IMR-90 (cell line): ENCODE measurements at regions not wholly inside any gene's neighbourhood (a gene's known extent, or its start where the extent isn't known, plus 50 kb on each side); places are given as distances from the start of the nearest gene placed in this dataset.

ENCODE experiments used
- ATAC-seq: fragments of 200-7000 bp; cut with Tn5 transposase; 2 replicates; pipeline ENCODE4 v1.9.1; 2020; ENCODE audit warnings: low read depth, mild to moderate bottlenecking, moderate library complexity
- BruUV-seq: library from RNA; stranded (reverse); fragments of 400-500 nt; replicated peaks from 2 replicates; lab custom pipeline; 2021; lab: Mats Ljungman, UMichigan
- CTCF ChIA-PET: fragments of 300-600 bp; formaldehyde crosslinking; extraction: SDS; loops from one replicate; lab custom pipeline; 2021; ENCODE audit warnings: antibody characterized with exemption; lab: Yijun Ruan, JAX
- POLR2A ChIA-PET: fragments of 300-600 bp; sonication (Branson Sonifier 250); formaldehyde crosslinking; loops from one replicate; lab custom pipeline; 2022; ENCODE audit warnings: antibody characterized with exemption; ENCODE audit not compliant: unreplicated experiment; lab: Charles Lee
- DNase-seq: peaks from one replicate; pipeline ENCODE4 v3.0.0; 2013
- H2AFZ ChIP-seq: replicated peaks from 2 replicates; pipeline ENCODE3; 2013; ENCODE audit warnings: low read length, mild to moderate bottlenecking; ENCODE audit not compliant: poor library complexity
- H2AK5ac ChIP-seq: 2 replicates; pipeline ENCODE4 v1.6.1; 2013; ENCODE audit warnings: low read depth, low read length, inconsistent platforms
- H2AK9ac ChIP-seq: replicated peaks from 2 replicates; pipeline ENCODE3; 2013; ENCODE audit warnings: mild to moderate bottlenecking, low read depth, low read length, moderate library complexity; ENCODE audit not compliant: poor library complexity
- H2BK120ac ChIP-seq: 2 replicates; pipeline ENCODE4 v1.6.1; 2013; ENCODE audit warnings: low read depth, low read length, inconsistent platforms
- H2BK15ac ChIP-seq: 3 replicates; pipeline ENCODE4 v1.6.1; 2013; ENCODE audit warnings: low read depth, low read length, inconsistent platforms
- H2BK20ac ChIP-seq: 2 replicates; pipeline ENCODE4 v1.6.1; 2013; ENCODE audit warnings: low read depth, mild to moderate bottlenecking, inconsistent platforms, low read length, moderate library complexity
- H2BK5ac ChIP-seq: 2 replicates; pipeline ENCODE4 v1.6.1; 2013; ENCODE audit warnings: mild to moderate bottlenecking, low read depth, low read length, inconsistent platforms; ENCODE audit not compliant: poor library complexity, severe bottlenecking
- H3K14ac ChIP-seq: replicated peaks from 2 replicates; pipeline ENCODE4 v1.6.1; 2013; ENCODE audit warnings: low read depth, low read length, inconsistent platforms
- H3K18ac ChIP-seq: 2 replicates; pipeline ENCODE4 v1.6.1; 2013; ENCODE audit warnings: low read depth, low read length, control low read depth
- H3K23ac ChIP-seq: 2 replicates; pipeline ENCODE4 v1.6.1; 2013; ENCODE audit warnings: low read depth, low read length, inconsistent platforms
- H3K27ac ChIP-seq: 2 replicates; pipeline ENCODE4 v1.5.1; 2013; ENCODE audit warnings: mild to moderate bottlenecking, control low read depth, low read length; ENCODE audit not compliant: insufficient read depth
- H3K27me3 ChIP-seq: 2 replicates; pipeline ENCODE4 v1.6.1; 2013; ENCODE audit warnings: low read length; ENCODE audit not compliant: control insufficient read depth, insufficient read depth
- H3K36me3 ChIP-seq: 2 replicates; pipeline ENCODE4 v1.6.1; 2013; ENCODE audit warnings: low read length, mixed read lengths; ENCODE audit not compliant: control insufficient read depth, insufficient read depth
- H3K4ac ChIP-seq: 2 replicates; pipeline ENCODE4 v1.6.1; 2013; ENCODE audit warnings: low read depth, low read length, inconsistent platforms
- H3K4me1 ChIP-seq: 2 replicates; pipeline ENCODE4 v1.6.1; 2013; ENCODE audit warnings: low read length, mixed read lengths; ENCODE audit not compliant: control insufficient read depth, insufficient read depth
- H3K4me2 ChIP-seq: 2 replicates; pipeline ENCODE4 v1.6.1; 2013; ENCODE audit warnings: low read depth, mild to moderate bottlenecking, control low read depth, low read length, moderate library complexity
- H3K4me3 ChIP-seq: 2 replicates; pipeline ENCODE4 v1.5.1; 2013; ENCODE audit warnings: low read depth, mild to moderate bottlenecking, control low read depth, low read length, moderate library complexity; ENCODE audit not compliant: insufficient read depth
- H3K56ac ChIP-seq: 2 replicates; pipeline ENCODE4 v1.6.1; 2013; ENCODE audit warnings: low read length, inconsistent platforms; ENCODE audit not compliant: insufficient read depth; ENCODE audit errors: extremely low read depth
- H3K79me1 ChIP-seq, 2 experiments: 2 replicates each; pipeline ENCODE4 v1.6.1; 2013; ENCODE audit warnings: low read length in 2 of 2, inconsistent platforms in 1 of 2, low read depth in 1 of 2
- H3K9ac ChIP-seq: 2 replicates; pipeline ENCODE4 v1.6.1; 2013; ENCODE audit warnings: low read depth, low read length, control low read depth
- H3K9me1 ChIP-seq: 2 replicates; pipeline ENCODE4 v1.6.1; 2013; ENCODE audit warnings: low read length, inconsistent platforms; ENCODE audit not compliant: insufficient read depth
- H3K9me3 ChIP-seq: 2 replicates; pipeline ENCODE4 v1.6.1; 2013; ENCODE audit warnings: low read length; ENCODE audit not compliant: control insufficient read depth, insufficient read depth
- H4K20me1 ChIP-seq: 2 replicates; pipeline ENCODE4 v1.6.1; 2013; ENCODE audit warnings: low read length, inconsistent platforms; ENCODE audit not compliant: insufficient read depth
- H4K5ac ChIP-seq: 2 replicates; pipeline ENCODE4 v1.6.1; 2013; ENCODE audit warnings: mild to moderate bottlenecking, low read depth, low read length, control low read depth
- H4K8ac ChIP-seq, 2 experiments: 2 replicates each; pipeline ENCODE4 v1.6.1; 2013; ENCODE audit warnings: low read depth in 2 of 2, low read length in 2 of 2, control low read depth in 1 of 2, inconsistent platforms in 1 of 2
- H4K91ac ChIP-seq: 2 replicates; pipeline ENCODE4 v1.6.1; 2013; ENCODE audit warnings: low read depth, low read length, inconsistent platforms; ENCODE audit not compliant: insufficient read depth
- BHLHE40 ChIP-seq: fragments of 150-350 bp; IDR thresholded peaks from 2 replicates; pipeline ENCODE4 v1.6.1; 2016; ENCODE audit warnings: mild to moderate bottlenecking, low read depth, low read length
- CEBPB ChIP-seq: IDR thresholded peaks from 2 replicates; pipeline ENCODE4 v1.6.1; 2012; ENCODE audit warnings: low read depth, low read length, improper control_type of control experiment
- ELK1 ChIP-seq: fragments of 150-350 bp; IDR thresholded peaks from 2 replicates; pipeline ENCODE4 v1.6.1; 2016; ENCODE audit warnings: low read depth, mild to moderate bottlenecking, low read length, moderate library complexity, borderline replicate concordance
- NFE2L2 ChIP-seq: fragments of 150-350 bp; IDR thresholded peaks from 2 replicates; pipeline ENCODE4 v1.6.1; 2016; ENCODE audit warnings: low read depth, mild to moderate bottlenecking, low read length
- WGBS, 2 experiments: methylation state at CpG; one replicate each; pipeline versions ENCODE4 v1.1.5 to v1.1.7; 2013; ENCODE audit warnings: missing lambda C conversion rate in 2 of 2; ENCODE audit not compliant: insufficient read length in 1 of 2; ENCODE audit errors: extremely low coverage in 2 of 2; 5-methylcytosine and 5-hydroxymethylcytosine counted together
- dilution Hi-C: fragments of 300-500 bp; cut with HindIII; formaldehyde crosslinking; loops from one replicate; pipeline ENCODE4 v1.14.3; 2018; ENCODE audit warnings: low sequenced_read_pairs; ENCODE audit not compliant: unreplicated experiment
- in situ Hi-C: fragments of 300-500 bp; cut with MboI; formaldehyde crosslinking; loops from 3 replicates; pipeline ENCODE4 v1.14.3; 2019; ENCODE audit warnings: low sequenced_read_pairs, inconsistent platforms, mixed read lengths
- intact Hi-C: fragments of 100-400 bp; cut with micrococcal nuclease; formaldehyde crosslinking; loops from 2 replicates; pipeline ENCODE4 v1.10.0; 2022

- DNase-seq (no peak), ATAC-seq (no peak)
- no peak overlapping the region for H2BK15ac ChIP-seq
- peaks cover 4% of the 10 kb centered on the region; the same call in 1 of the 2 replicates for H3K9me3 ChIP-seq
- H3K4ac ChIP-seq = no peak overlapping the region
- no peak overlapping the region for H4K8ac ChIP-seq
- ChIA-PET CTCF (no interaction called here), POLR2A (no interaction called here)
- H3K4me1 ChIP-seq = no peaks in the 10 kb centered on the region
- no peak overlapping the region for H2AK9ac ChIP-seq
- H3K27ac ChIP-seq = no peak overlapping the region
- H3K36me3 ChIP-seq = no peaks in the 10 kb centered on the region
- no TSS peak for BruUV-seq
- no peak overlapping the region for H4K91ac ChIP-seq
- H3K14ac ChIP-seq = no peak overlapping the region
- no peak overlapping the region for H3K18ac ChIP-seq
- H3K23ac ChIP-seq = no peak overlapping the region
- no peaks in the 10 kb centered on the region for H3K9me1 ChIP-seq
- no peak overlapping the region for H2BK20ac ChIP-seq
- H3K9ac ChIP-seq = no peak overlapping the region
- no peak overlapping the region for H3K56ac ChIP-seq
- H4K5ac ChIP-seq = no peak overlapping the region
- H3K79me1 ChIP-seq = no peaks in the 10 kb centered on the region
- no peak overlapping the region for H3K4me3 ChIP-seq
- intact Hi-C loops (no loop called here), in situ Hi-C loops (no loop called here), dilution Hi-C loops (no loop called here)
- TF ChIP-seq CEBPB (no peak), ELK1 (no peak), NFE2L2 (no peak), BHLHE40 (no peak)
- H2AK5ac ChIP-seq = no peak overlapping the region
- H2BK5ac ChIP-seq = no peak overlapping the region
- H2AFZ ChIP-seq = no peak overlapping the region
- no peaks in the 10 kb centered on the region for H4K20me1 ChIP-seq
- no peak overlapping the region for H2BK120ac ChIP-seq
- H3K4me2 ChIP-seq = no peak overlapping the region
- 30% methylated on average over 2 of the region's 9 CpGs; no CpG with 5 or more reads in 1 of the 2 experiments for WGBS, 2 experiments
- H3K27me3 ChIP-seq = no peaks in the 10 kb centered on the region
These were observed 349.0 kb downstream of the BRINP1 start for GRCh38 chr9:119020284-119020683.
